ENCODE measurements at regions not wholly inside any gene's neighbourhood (a gene's known extent, or its start where the extent isn't known, plus 50 kb on each side); places are given as distances from the start of the nearest gene placed in this dataset.

GRCh38 chr12:124726596-124727263 lies 136.9 kb downstream of the SCARB1 start:
- no peak for DNase-seq (ENCODE audit: low read depth in 2 of 2)

DNA sequence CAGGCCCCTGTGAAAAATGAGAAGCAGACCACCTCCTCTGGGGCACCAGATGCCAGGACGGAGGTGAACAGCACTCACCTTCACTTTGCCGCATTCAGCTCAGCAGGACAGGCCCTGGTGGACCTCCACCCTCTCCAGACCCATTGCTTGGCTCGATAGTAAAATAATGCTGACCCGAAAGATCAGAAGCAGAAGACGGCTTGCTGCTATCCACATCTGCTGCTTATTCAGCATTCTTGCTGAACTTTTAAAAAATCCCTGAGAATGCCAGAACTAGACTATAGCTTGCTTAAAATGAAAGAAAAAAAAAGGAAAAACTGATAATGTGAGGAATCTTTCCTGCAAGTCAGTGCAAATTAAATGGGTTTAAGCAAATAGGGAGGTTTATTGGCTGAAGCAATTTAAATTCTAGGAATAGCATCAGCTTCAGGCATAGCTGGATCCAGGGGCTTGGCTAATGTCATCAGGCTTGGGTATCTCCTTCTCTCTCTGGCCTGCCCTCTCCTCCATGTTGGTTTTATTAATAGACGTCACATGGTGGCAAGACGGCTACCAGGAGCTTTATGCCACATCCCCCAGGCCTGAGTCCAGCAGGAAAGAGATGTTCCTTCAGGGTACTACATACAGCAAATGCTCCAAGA lies 137.9 kb downstream of the SCARB1 start:
- no peak for DNase-seq (ENCODE audit: low read depth in 2 of 2)

DNA sequence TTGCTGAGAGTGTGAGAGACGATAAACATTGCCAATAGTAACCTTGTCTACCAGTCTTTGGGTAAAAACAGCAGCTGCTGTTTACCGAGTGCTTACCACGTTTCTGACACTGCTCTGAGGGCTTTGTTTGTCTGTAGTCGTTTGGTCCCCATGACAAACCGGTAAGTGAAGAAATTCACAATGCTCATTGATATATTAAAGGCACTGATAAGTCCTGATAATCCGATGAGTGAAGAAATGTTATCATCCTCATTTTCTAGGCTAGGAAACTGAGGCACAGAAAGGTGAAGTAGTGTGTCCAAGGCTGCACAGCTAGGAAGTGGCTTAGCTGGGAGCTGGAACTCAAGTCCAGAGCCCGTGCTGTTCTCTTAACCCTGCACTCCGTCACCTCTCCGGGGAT lies 138.6 kb downstream of the SCARB1 start:
- no peak for DNase-seq (ENCODE audit: low read depth in 2 of 2)

DNA sequence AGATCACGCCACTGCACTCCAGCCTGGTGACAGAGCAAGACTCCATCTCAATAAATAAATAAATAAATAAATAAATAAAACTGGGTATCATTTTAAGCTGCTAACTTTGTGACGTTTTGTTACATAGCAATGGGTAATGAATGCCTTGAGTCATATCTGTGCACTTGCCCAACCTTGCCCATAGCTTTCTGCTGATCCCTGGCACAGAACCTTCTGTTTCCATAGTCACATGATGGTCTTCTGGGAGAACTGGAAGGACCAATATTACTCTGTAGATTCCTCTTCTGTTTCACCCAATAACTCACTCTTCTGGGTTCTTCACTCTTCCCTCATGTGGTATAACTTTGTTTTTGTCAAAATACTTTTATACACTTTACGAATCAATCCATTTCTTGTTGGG lies 140.8 kb downstream of the SCARB1 start:
- DNase-seq (ENCODE audit: low read depth in 2 of 2) = no peak

DNA sequence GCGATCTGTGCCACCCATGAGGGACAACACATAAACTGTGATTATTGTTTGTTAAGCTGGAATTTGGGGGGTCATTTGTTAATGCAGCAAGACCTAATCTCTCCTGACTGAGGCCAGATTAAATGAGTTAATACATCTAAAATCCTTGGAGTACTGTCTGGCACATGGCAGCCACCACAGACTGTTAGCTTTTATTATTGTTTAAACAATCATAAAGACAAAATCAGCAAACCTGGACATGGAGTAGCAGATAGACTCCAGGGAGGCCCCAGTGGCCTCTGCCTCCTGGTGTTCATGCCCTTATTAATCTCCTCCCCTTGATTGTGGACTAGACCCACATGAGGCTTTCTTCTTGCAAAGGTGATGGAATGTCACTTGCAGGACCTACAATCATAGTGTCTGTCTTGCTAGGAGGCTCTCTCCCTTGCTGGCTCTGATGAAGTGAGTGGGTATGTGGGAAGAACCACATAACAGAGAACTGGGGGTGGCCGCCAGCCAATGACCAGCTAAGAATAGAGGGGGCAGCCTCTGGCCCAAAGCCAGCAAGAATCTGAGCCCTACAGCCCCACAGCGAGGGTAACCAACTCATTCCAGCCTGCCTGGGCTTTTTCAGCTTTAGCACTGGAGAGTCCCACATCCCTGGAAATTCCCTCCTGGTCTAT lies 142.0 kb downstream of the SCARB1 start:
- no peak for DNase-seq (ENCODE audit: low read depth in 2 of 2)

DNA sequence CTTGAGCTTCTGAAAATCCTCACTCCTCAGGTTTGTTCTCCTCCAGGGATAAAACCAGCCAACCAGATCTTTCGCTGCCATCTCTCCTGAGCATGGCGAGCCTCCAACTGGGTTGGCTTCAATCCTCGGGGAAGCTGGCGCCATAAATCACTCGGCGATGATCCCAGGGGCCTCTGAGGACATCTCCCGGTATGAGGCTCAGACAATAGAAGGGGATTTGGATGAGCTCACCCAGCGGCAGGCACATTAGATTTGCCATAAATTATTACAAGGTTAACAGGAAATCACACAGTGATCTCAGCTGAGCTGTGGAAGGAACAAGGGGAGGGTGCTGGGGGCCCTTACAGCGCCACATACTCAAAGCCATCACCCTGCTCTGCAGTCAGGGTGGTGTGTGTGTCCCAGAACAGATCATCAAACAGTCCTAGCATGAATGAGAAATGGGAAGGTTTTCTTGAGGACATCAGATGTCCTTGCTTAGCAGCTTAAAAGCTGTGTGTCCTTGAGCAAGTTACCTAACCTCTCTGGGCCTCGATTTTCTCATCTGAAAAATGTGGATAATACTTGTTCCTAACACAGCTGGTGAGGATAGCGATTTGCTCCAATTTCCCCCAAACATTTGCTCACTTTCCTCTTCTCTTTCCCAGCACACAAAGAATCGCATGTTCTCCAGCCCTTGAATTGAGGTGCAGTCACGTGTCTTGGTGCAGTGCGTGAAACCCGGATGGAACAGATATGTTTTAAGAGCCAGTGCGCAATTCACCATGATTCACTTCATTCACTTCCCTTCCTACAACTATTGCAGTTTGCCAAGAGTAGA lies 142.8 kb downstream of the SCARB1 start:
- no peak for DNase-seq (ENCODE audit: low read depth in 2 of 2)

DNA sequence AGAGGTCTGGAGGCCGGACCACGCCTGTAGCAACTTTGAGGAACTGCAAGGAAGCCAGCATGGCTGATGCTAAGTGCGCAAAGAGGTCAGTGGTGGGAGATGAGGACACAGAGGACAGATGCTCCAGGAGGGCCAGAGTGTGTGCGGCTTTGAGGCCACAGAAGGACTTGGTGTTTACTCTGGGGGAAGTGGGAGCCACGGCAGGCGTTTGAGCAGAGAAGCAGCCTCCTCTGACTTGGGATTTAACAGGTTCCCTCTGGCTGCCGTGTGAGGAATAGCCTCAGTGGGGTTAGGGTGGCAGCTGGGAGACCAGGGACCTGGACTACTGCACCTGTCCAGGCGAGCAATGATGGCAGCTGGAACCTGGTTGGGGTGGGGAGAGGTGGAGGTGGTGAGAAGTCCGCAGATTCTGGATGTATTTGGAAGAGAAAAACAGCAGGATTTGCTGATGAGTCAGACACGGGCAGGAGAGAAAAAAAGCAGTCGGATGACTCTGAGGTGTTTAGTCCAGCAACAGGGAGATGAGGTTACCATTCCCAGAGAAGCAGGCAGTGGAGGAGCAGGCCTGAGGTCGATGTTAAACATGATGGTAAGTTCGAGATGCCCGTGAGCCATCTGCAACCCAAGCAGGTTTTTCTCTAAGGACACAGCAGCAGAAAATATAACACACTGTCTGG lies 143.5 kb downstream of the SCARB1 start:
- no peak for DNase-seq (ENCODE audit: low read depth in 2 of 2)

GRCh38 chr12:124719231-124719630 lies 144.4 kb downstream of the SCARB1 start:
- DNase-seq (ENCODE audit: low read depth in 2 of 2) = no peak

GRCh38 chr12:124718458-124718857 lies 145.2 kb downstream of the SCARB1 start:
- no peak for DNase-seq (ENCODE audit: low read depth in 2 of 2)

DNA sequence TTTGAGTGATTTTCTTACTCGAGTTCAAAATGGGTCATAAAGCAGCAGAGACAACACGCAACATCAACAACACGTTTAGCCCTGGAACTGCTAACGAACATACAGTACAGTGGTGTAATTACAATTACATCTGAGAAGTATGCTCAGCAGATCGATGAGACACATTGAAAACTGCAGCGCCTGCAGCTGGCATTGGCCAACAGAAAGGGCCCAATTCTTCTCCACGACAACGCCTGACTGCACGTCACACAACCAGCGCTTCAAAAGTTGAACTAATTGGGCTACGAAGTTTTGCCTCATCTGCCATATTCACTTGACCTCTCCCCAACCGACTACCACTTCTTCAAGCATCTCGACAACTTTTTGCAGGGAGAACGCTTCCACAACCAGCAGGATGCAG lies 145.6 kb downstream of the SCARB1 start:
- no peak for DNase-seq (ENCODE audit: low read depth in 2 of 2)

GRCh38 chr12:124717318-124717717 lies 146.3 kb downstream of the SCARB1 start:
- DNase-seq (ENCODE audit: low read depth in 2 of 2) = no peak

DNA sequence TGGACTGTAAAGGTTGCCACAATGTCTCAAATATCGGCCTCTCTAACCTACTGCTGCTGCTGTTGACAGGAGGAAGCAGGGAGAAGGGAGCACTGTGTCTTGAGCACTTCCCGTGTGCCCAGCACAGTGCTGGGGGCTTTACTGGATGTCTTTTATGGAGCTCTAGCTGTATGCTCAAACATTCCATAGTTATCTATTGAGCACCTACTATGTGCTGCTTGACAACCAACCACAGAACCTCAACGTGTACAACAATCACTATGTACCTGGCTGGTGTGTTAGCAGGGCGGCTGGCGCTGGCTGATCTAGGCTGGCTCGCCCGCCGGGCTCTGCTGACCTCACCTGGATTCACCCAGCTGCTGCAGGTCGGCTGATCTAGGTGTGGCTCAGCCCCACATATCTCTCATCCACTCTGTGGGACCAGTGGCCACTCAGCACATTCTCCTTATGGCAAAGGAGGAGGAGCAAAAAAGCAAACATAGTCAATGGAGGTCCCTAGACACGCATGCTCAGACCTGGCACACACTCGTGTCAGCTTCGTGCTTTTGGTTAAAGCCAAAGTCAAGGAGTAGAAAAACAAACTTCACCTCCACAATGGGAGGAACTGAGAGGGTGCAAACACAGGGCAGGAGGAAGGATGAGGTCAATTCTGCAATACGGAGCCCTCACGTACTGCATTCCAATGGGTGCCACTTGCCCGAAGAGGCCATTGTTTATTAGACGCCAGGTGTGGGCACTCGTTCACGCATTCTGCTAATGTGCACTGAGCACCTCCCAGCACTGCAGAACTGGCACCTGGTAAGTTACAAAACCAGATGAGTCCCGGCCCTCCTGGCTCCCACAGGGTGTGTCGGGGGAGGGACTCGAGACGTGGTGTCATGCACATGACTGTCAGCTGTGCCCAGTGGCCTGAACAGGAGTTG lies 147.2 kb downstream of the SCARB1 start:
- no peak for DNase-seq (ENCODE audit: low read depth in 2 of 2)

DNA sequence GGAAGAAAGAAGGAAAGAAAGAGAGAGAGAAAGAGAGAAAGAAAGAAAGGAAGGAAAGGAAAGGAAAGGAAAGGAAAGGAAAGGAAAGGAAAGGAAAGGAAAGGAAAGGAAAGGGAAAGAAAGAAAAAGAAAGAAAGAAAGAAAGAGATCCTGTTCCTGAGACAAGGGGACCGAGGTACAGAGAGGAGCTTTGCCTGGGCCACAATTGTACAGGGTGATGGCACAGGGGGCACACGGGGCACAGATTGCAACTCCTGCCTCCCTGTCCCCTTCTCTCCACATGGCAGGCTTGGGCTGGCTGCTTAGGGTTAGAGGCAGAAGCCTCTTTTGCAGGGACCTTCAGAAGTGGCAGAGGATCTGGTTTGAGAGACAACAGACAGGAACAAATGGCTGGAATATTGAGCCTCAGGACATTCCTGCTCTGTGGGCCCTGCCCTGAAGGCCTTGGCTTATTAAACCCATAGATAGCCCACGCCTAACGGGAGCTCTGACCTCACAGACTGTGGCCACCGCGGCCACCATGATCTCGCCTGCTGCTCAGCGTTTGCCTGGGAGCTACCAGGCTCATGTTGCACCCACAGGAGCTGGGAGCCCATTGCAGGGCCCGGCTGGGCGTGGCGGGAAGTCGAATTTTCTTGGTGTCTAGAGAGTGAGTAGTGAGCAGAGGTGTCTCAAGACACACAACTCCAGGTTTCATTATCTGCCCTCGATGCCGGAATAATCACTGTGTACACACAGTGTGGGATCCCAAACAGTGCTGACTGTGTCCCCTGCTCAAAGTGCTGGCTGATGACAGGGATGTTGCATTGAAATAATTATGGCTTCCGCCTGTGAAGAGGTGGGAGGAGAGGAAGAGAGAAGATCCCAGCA lies 147.9 kb upstream of the NCOR2 start:
- no peak for DNase-seq (ENCODE audit: low read depth in 2 of 2)

DNA sequence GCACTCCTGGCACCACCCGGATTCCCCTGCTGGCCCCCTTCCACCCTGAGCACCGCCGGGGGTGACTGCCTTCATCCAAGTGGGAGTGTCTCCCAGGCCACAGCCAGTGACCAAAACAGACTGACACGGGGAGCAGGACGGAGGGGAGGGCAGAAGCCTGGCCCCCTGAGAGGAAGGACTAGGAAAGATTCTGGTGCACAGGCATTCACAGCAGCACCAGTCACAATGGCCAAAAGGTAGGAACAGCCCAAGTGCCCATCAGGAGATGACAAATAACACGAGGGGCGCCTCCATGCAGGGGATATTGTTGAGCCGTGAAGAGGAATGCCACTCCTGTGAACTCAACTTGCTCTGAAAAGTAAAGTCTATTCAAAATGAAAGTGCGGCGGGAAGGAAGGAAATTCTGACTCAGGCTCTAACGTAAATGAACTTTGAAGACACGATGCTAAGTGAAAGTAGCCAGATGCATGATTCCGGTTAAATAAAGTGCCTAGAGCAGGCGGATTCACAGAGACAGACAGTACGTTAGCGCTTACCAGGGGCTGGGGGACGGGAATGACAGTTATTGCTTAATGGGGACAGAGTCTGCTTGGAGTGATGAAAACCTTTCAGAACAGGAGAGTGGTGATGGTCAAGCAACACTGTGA lies 146.1 kb upstream of the NCOR2 start:
- peak; percentile 11 to 41 for DNase-seq (ENCODE audit: low read depth in 2 of 2)

- DNase-seq (ENCODE audit: low read depth in 2 of 2) = no peak
These were observed 145.6 kb upstream of the NCOR2 start for GRCh38 chr12:124713041-124713435.

GRCh38 chr12:124711344-124711743 lies 143.9 kb upstream of the NCOR2 start:
- DNase-seq (ENCODE audit: low read depth in 2 of 2) = no peak

DNA sequence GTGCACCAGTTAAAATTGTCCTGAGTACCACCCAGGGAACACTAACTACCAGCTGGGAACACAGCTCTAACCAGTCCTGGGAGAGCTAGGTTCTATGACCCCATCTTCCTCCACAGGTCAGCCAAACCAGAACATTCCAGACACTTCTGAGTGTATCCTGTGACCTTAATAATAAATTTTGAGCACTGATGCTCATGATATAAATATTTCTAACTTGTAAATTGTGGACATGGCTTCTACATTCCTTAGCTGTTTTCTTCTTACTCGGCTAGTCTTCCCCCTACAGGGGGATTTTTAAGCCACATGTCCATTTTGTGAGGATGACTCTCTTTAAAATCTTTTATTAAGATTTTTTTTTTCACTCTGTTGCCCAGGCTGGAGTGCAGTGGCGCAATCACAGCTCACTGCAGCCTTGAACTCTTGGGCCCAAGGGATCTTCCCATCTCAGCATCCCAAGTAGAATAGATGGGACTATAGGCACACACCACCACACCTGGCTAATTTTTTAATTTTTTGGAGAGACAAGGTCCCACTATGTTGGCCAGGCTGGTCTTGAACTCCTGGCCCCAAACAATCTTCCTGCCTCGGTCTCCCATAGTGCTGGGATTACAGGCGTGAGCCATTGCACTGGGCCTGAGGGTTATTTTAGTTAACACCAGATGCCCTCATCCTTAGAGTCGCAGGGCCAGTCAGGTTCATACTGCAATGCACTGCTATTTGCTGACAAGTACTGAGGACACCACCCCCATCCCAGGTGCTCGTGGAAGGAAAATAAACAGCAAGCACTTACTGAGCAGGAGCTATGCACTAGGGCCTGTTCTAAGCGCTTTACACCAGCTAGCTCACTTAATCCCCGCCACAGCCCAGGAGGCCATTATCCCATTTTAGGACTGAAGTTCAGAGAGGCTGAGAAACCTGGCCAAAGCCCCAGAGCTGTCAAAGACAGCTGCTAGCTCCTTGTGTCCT lies 142.6 kb upstream of the NCOR2 start:
- no peak for DNase-seq (ENCODE audit: low read depth in 2 of 2)

- DNase-seq (ENCODE audit: low read depth in 2 of 2) = no peak
These were observed 139.9 kb upstream of the NCOR2 start for GRCh38 chr12:124707316-124707715.
